ENCODE measurements at regions not wholly inside any gene's neighbourhood (a gene's known extent, or its start where the extent isn't known, plus 50 kb on each side); places are given as distances from the start of the nearest gene placed in this dataset.

GRCh38 chr5:93275376-93275775, 305.6 kb downstream of the NR2F1-AS1 start (continued):
- TF ChIP-seq, protein P1, sequence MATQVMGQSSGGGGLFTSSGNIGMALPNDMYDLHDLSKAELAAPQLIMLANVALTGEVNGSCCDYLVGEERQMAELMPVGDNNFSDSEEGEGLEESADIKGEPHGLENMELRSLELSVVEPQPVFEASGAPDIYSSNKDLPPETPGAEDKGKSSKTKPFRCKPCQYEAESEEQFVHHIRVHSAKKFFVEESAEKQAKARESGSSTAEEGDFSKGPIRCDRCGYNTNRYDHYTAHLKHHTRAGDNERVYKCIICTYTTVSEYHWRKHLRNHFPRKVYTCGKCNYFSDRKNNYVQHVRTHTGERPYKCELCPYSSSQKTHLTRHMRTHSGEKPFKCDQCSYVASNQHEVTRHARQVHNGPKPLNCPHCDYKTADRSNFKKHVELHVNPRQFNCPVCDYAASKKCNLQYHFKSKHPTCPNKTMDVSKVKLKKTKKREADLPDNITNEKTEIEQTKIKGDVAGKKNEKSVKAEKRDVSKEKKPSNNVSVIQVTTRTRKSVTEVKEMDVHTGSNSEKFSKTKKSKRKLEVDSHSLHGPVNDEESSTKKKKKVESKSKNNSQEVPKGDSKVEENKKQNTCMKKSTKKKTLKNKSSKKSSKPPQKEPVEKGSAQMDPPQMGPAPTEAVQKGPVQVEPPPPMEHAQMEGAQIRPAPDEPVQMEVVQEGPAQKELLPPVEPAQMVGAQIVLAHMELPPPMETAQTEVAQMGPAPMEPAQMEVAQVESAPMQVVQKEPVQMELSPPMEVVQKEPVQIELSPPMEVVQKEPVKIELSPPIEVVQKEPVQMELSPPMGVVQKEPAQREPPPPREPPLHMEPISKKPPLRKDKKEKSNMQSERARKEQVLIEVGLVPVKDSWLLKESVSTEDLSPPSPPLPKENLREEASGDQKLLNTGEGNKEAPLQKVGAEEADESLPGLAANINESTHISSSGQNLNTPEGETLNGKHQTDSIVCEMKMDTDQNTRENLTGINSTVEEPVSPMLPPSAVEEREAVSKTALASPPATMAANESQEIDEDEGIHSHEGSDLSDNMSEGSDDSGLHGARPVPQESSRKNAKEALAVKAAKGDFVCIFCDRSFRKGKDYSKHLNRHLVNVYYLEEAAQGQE (IDR thresholded peaks at IDR 0.05; ENCODE audit: unreplicated experiment) = no peak
- TF ChIP-seq JUNB (IDR thresholded peaks at IDR 0.05; ENCODE audit: unreplicated experiment) = no peak

DNA sequence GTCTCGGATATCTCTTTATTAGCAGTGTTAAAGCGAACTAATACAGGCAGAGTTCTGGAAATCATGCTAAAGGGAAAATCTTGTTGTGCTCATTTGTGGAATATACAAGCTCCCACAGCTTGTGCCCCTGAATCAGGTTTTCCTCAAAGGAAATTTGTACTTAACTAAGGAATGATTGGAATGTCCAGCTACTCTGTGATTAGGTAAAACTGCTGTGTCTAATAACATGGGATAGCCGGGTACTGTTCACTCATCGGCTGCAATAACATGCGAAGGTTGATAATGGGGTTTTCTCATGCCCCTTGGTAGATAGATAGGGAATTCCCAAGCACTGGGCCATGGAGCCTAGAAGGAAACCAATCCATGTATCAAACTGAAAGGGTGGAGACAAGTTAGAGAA, 306.7 kb downstream of the NR2F1-AS1 start:
- Histone ChIP-seq H3K4me1 (ENCODE audit: insufficient read depth) (peaks cover 5% of the 10 kb centered on the region; the same call in 1 of the 2 replicates), H3K36me3 (ENCODE audit: insufficient read depth) (no peaks in the 10 kb centered on the region), H3K79me2 (replicated peaks; ENCODE audit: insufficient read depth) (no peaks in the 10 kb centered on the region), H3K27ac (ENCODE audit: low read depth) (no peak overlapping the region), H3K4me2 (no peak overlapping the region), H3K27me3 (ENCODE audit: insufficient read depth) (no peaks in the 10 kb centered on the region), H4K20me1 (replicated peaks; ENCODE audit: insufficient read depth) (no peaks in the 10 kb centered on the region), H3K4me3 (no peak overlapping the region), H3F3A (replicated peaks; ENCODE audit: low read depth) (no peaks in the 10 kb centered on the region), H2AFZ (no peak overlapping the region), H3K9me2 (ENCODE audit: insufficient read depth) (no peaks in the 10 kb centered on the region)
- TF ChIP-seq, protein P2, sequence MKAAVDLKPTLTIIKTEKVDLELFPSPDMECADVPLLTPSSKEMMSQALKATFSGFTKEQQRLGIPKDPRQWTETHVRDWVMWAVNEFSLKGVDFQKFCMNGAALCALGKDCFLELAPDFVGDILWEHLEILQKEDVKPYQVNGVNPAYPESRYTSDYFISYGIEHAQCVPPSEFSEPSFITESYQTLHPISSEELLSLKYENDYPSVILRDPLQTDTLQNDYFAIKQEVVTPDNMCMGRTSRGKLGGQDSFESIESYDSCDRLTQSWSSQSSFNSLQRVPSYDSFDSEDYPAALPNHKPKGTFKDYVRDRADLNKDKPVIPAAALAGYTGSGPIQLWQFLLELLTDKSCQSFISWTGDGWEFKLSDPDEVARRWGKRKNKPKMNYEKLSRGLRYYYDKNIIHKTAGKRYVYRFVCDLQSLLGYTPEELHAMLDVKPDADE (IDR thresholded peaks at IDR 0.05) = no peak
- TF ChIP-seq ZNF114 (CRISPR knock-in tag; IDR thresholded peaks at IDR 0.05) (no peak), EZH2 (IDR thresholded peaks at IDR 0.05; ENCODE audit: low read depth, unreplicated experiment) (no peak), STAT1 (IDR thresholded peaks at IDR 0.05; ENCODE audit: unreplicated experiment) (no peak), POLR2AphosphoS5 (IDR thresholded peaks at IDR 0.05; ENCODE audit: low read depth) (no peak), CTCF (conservative IDR thresholded peaks at IDR 0.05; ENCODE audit: low read depth in 2 of 2) (no peak), NANOG (IDR thresholded peaks at IDR 0.05; ENCODE audit: borderline replicate concordance) (no peak), CREB1 (CRISPR knock-in tag; IDR thresholded peaks at IDR 0.05; ENCODE audit: low read depth) (no peak), EZH2phosphoT487 (IDR thresholded peaks at IDR 0.05; ENCODE audit: unreplicated experiment) (no peak)
- TF ChIP-seq, protein P1 (IDR thresholded peaks at IDR 0.05; ENCODE audit: unreplicated experiment) = no peak
- peaks cover 2% of the 10 kb centered on the region for H3K27me3 Mint-ChIP-seq (ENCODE audit: insufficient read depth, low read depth, poor library complexity)
- H3K4me3 Mint-ChIP-seq = no peak overlapping the region
- H3K27ac Mint-ChIP-seq = peak overlapping the region; percentile 37; the same call in 1 of the 2 replicates
- H3K36me3 Mint-ChIP-seq (ENCODE audit: low read depth) = no peaks in the 10 kb centered on the region
- H3K4me1 Mint-ChIP-seq = peaks cover 10% of the 10 kb centered on the region; the same call in 2 of the 3 replicates
- peak; percentile 17 for DNase-seq (ENCODE audit: low spot score)
- H3K9me3 Mint-ChIP-seq = no peaks in the 10 kb centered on the region
- ATAC-seq = no peak

Measured in GM23338 (cell line).